ENCODE measurements at regions not wholly inside any gene's neighbourhood (a gene's known extent, or its start where the extent isn't known, plus 50 kb on each side); places are given as distances from the start of the nearest gene placed in this dataset.

- H3K9me3 ChIP-seq: no peaks in the 10 kb centered on the region
- H3K9ac ChIP-seq (ENCODE audit: low read depth in 2 of 2, low read length in 2 of 2): no peak overlapping the region
- no peaks in the 10 kb centered on the region for H3K36me3 ChIP-seq
- H3K4me1 ChIP-seq: no peaks in the 10 kb centered on the region
- no peak overlapping the region for H3K4me3 ChIP-seq
- no peak for TF ChIP-seq CTCF (IDR thresholded peaks at IDR 0.05)
- no peaks in the 10 kb centered on the region for H3K27me3 ChIP-seq
- intact Hi-C loops (cut with DNase I): no loop called here
- no peak overlapping the region for H3K27ac ChIP-seq
- DNase-seq: no peak
Observed at GRCh38 chr9:82332774-82333152, 344.2 kb downstream of the SPATA31D1 start.

GRCh38 chr9:82333671-82334070, 345.1 kb downstream of the SPATA31D1 start:
- H3K27me3 ChIP-seq: no peaks in the 10 kb centered on the region
- no peak overlapping the region for H3K9ac ChIP-seq (ENCODE audit: low read depth in 2 of 2, low read length in 2 of 2)
- H3K36me3 ChIP-seq: no peaks in the 10 kb centered on the region
- intact Hi-C loops (cut with DNase I): no loop called here
- no peaks in the 10 kb centered on the region for H3K9me3 ChIP-seq
- TF ChIP-seq CTCF (IDR thresholded peaks at IDR 0.05): no peak
- H3K4me1 ChIP-seq: no peaks in the 10 kb centered on the region
- DNase-seq: no peak
- H3K4me3 ChIP-seq: no peak overlapping the region
- H3K27ac ChIP-seq: no peak overlapping the region

- no peak for TF ChIP-seq CTCF (IDR thresholded peaks at IDR 0.05)
- H3K27ac ChIP-seq: no peak overlapping the region
- no peaks in the 10 kb centered on the region for H3K4me1 ChIP-seq
- no peak overlapping the region for H3K4me3 ChIP-seq
- DNase-seq: no peak
- intact Hi-C loops (cut with DNase I): no loop called here
- no peaks in the 10 kb centered on the region for H3K9me3 ChIP-seq
- no peak overlapping the region for H3K9ac ChIP-seq (ENCODE audit: low read depth in 2 of 2, low read length in 2 of 2)
- no peaks in the 10 kb centered on the region for H3K36me3 ChIP-seq
- no peaks in the 10 kb centered on the region for H3K27me3 ChIP-seq
Observed at GRCh38 chr9:82334286-82334685, 345.7 kb downstream of the SPATA31D1 start.

- no peak for TF ChIP-seq CTCF (IDR thresholded peaks at IDR 0.05)
- Histone ChIP-seq H3K27me3 (no peaks in the 10 kb centered on the region), H3K9me3 (no peaks in the 10 kb centered on the region), H3K27ac (no peak overlapping the region), H3K4me1 (no peaks in the 10 kb centered on the region), H3K36me3 (no peaks in the 10 kb centered on the region), H3K9ac (ENCODE audit: low read depth in 2 of 2, low read length in 2 of 2) (no peak overlapping the region), H3K4me3 (no peak overlapping the region)
- intact Hi-C loops (cut with DNase I): no loop called here
- no peak for DNase-seq
Observed at GRCh38 chr9:82337351-82337750, 348.8 kb downstream of the SPATA31D1 start.

- H3K27me3 ChIP-seq: no peaks in the 10 kb centered on the region
- H3K36me3 ChIP-seq: no peaks in the 10 kb centered on the region
- no peak overlapping the region for H3K9ac ChIP-seq (ENCODE audit: low read depth in 2 of 2, low read length in 2 of 2)
- H3K27ac ChIP-seq: no peak overlapping the region
- TF ChIP-seq CTCF (IDR thresholded peaks at IDR 0.05): no peak
- no peaks in the 10 kb centered on the region for H3K9me3 ChIP-seq
- intact Hi-C loops (cut with DNase I): no loop called here
- no peak for DNase-seq
- H3K4me3 ChIP-seq: no peak overlapping the region
- no peaks in the 10 kb centered on the region for H3K4me1 ChIP-seq
Observed at GRCh38 chr9:82342046-82342445, 353.5 kb downstream of the SPATA31D1 start.

- Histone ChIP-seq H3K9ac (ENCODE audit: low read depth in 2 of 2, low read length in 2 of 2) (no peak overlapping the region), H3K4me3 (no peak overlapping the region), H3K9me3 (no peaks in the 10 kb centered on the region), H3K36me3 (no peaks in the 10 kb centered on the region), H3K27me3 (no peaks in the 10 kb centered on the region), H3K27ac (no peak overlapping the region), H3K4me1 (no peaks in the 10 kb centered on the region)
- no peak for TF ChIP-seq CTCF (IDR thresholded peaks at IDR 0.05)
- intact Hi-C loops (cut with DNase I): no loop called here
- no peak for DNase-seq
Observed at GRCh38 chr9:82346040-82346439, 357.5 kb downstream of the SPATA31D1 start.

Data from colonic mucosa (tissue), 4 donors.